ENCODE measurements at regions not wholly inside any gene's neighbourhood (a gene's known extent, or its start where the extent isn't known, plus 50 kb on each side); places are given as distances from the start of the nearest gene placed in this dataset.
"Not testable (repeated sequence)": the region's sequence is repeated elsewhere in the genome, so short reads cannot be mapped to it uniquely, and the experiment has no call there.

DNA sequence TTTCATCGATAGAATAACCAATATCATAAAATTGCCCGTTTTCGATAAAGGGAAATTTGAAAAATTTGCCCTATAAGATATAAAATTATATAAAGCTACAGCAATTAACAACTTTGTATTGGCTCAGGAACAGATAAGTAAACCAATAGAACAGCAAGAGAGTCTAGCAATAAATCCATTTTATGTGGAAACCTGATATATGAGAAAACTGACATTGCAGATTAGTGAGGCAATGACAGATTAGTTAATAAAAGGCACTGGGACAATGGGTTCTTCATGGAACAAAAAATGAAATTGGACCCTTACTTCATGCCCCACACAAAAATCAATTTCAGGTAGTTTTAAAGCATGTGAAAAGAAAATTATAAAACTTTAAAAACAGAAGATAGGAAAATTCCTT, 169.9 kb upstream of the ST6GALNAC5 start:
- no peak overlapping the region for H3K4me3 ChIP-seq (ENCODE audit: low read depth, low read length)
- no peaks in the 10 kb centered on the region for H3K4me1 ChIP-seq
- no peak for DNase-seq
- H3K36me3 ChIP-seq (ENCODE audit: control insufficient read depth, insufficient read depth, low read length) = no peaks in the 10 kb centered on the region
- ChIA-PET CTCF (no interaction called here), POLR2A (no interaction called here)
- Mint-ChIP-seq H3K4me1 (ENCODE audit: low read depth, unreplicated experiment) (no peaks in the 10 kb centered on the region), H3K27me3 (ENCODE audit: insufficient read depth, unreplicated experiment) (peaks cover 4% of the 10 kb centered on the region), H3K27ac (ENCODE audit: unreplicated experiment) (no peak overlapping the region), H3K9me3 (ENCODE audit: unreplicated experiment) (no peaks in the 10 kb centered on the region), H3K36me3 (ENCODE audit: insufficient read depth, unreplicated experiment) (no peaks in the 10 kb centered on the region), H3K4me3 (ENCODE audit: unreplicated experiment) (no peak overlapping the region)
- H3K9me3 ChIP-seq = no peaks in the 10 kb centered on the region
- BruUV-seq (replicated peaks) = no TSS peak
- TF ChIP-seq, protein P1, sequence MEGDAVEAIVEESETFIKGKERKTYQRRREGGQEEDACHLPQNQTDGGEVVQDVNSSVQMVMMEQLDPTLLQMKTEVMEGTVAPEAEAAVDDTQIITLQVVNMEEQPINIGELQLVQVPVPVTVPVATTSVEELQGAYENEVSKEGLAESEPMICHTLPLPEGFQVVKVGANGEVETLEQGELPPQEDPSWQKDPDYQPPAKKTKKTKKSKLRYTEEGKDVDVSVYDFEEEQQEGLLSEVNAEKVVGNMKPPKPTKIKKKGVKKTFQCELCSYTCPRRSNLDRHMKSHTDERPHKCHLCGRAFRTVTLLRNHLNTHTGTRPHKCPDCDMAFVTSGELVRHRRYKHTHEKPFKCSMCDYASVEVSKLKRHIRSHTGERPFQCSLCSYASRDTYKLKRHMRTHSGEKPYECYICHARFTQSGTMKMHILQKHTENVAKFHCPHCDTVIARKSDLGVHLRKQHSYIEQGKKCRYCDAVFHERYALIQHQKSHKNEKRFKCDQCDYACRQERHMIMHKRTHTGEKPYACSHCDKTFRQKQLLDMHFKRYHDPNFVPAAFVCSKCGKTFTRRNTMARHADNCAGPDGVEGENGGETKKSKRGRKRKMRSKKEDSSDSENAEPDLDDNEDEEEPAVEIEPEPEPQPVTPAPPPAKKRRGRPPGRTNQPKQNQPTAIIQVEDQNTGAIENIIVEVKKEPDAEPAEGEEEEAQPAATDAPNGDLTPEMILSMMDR (IDR thresholded peaks at IDR 0.05; ENCODE audit: insufficient read depth in 1 of 2, low read depth in 1 of 2, low read length in 1 of 2, severe bottlenecking in 1 of 2, unreplicated experiment in 1 of 2) = no peak
- no peaks in the 10 kb centered on the region for H3K27me3 ChIP-seq (replicated peaks; ENCODE audit: control insufficient read depth, insufficient read depth, low read length)
- intact Hi-C loops (cut with micrococcal nuclease; ENCODE audit: unreplicated experiment) = no loop called here

DNA sequence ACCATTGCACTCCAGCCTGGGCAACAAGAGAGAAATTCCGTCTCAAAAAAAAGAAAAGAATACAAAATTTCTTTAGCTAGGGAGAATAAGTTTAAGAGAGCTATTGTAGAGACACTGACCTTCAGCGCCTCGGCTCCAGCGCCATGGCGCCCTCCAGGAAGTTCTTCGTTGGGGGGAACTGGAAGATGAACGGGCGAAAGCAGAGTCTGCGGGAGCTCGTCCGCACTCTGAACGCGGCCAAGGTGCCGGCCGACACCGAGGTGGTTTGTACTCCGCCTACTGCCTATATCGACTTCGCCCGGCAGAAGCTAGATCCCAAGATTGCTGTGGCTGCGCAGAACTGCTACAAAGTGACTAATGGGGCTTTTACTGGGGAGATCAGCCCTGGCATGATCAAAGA, 167.6 kb upstream of the ST6GALNAC5 start:
- H3K36me3 Mint-ChIP-seq (ENCODE audit: insufficient read depth, unreplicated experiment); BruUV-seq (replicated peaks); DNase-seq; POLR2A ChIA-PET; H3K36me3 ChIP-seq (ENCODE audit: control insufficient read depth, insufficient read depth, low read length); H3K27ac Mint-ChIP-seq (ENCODE audit: unreplicated experiment); H3K4me1 Mint-ChIP-seq (ENCODE audit: low read depth, unreplicated experiment); H3K4me1 ChIP-seq; CTCF ChIA-PET; H3K9me3 ChIP-seq; H3K4me3 Mint-ChIP-seq (ENCODE audit: unreplicated experiment); H3K27me3 ChIP-seq (replicated peaks; ENCODE audit: control insufficient read depth, insufficient read depth, low read length); H3K9me3 Mint-ChIP-seq (ENCODE audit: unreplicated experiment); H3K4me3 ChIP-seq (ENCODE audit: low read depth, low read length); H3K27me3 Mint-ChIP-seq (ENCODE audit: insufficient read depth, unreplicated experiment): not testable (repeated sequence)
- intact Hi-C loops (cut with micrococcal nuclease; ENCODE audit: unreplicated experiment) = loop anchor here (2.0 kb wide), 1 partner anchor 151 kb away; no protein-coding TSS in a partner anchor

DNA sequence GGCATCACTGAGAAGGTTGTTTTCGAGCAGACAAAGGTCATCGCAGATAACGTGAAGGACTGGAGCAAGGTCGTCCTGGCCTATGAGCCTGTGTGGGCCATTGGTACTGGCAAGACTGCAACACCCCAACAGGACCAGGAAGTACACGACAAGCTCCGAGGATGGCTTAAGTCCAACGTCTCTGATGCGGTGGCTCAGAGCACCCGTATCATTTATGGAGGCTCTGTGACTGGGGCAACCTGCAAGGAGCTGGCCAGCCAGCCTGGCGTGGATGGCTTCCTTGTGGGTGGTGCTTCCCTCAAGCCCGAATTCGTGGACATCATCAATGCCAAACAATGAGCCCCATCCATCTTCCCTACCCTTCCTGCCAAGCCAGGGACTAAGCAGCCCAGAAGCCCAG, 167.1 kb upstream of the ST6GALNAC5 start:
- H3K27me3 ChIP-seq (replicated peaks; ENCODE audit: control insufficient read depth, insufficient read depth, low read length); H3K4me1 ChIP-seq; H3K36me3 ChIP-seq (ENCODE audit: control insufficient read depth, insufficient read depth, low read length); H3K9me3 Mint-ChIP-seq (ENCODE audit: unreplicated experiment); H3K36me3 Mint-ChIP-seq (ENCODE audit: insufficient read depth, unreplicated experiment); H3K27me3 Mint-ChIP-seq (ENCODE audit: insufficient read depth, unreplicated experiment); DNase-seq; H3K4me1 Mint-ChIP-seq (ENCODE audit: low read depth, unreplicated experiment); intact Hi-C loops (cut with micrococcal nuclease; ENCODE audit: unreplicated experiment); H3K4me3 Mint-ChIP-seq (ENCODE audit: unreplicated experiment); POLR2A ChIA-PET; H3K27ac Mint-ChIP-seq (ENCODE audit: unreplicated experiment); H3K4me3 ChIP-seq (ENCODE audit: low read depth, low read length); BruUV-seq (replicated peaks); H3K9me3 ChIP-seq; CTCF ChIA-PET: not testable (repeated sequence)

DNA sequence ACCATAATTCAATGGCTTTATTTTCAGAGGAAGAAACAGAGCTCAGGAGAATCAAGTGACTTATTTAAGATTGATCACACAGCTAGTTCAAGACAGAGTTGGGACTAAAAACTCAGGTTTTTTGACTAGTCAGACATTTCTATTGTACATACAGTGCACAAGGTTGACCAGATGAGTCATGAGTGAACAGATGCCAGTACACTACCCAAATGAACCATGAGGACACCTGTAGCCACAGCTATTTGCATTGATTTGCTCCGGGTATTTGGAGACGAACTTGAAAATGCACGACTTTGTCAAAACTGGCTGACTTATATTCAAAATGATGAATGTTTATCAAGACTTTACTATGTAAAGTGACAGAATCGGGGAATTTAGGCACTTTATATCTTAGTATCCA, 161.7 kb upstream of the ST6GALNAC5 start:
- no peaks in the 10 kb centered on the region for H3K4me1 ChIP-seq
- no peaks in the 10 kb centered on the region for H3K9me3 Mint-ChIP-seq (ENCODE audit: unreplicated experiment)
- H3K4me3 Mint-ChIP-seq (ENCODE audit: unreplicated experiment) = no peak overlapping the region
- no peaks in the 10 kb centered on the region for H3K9me3 ChIP-seq
- H3K27ac Mint-ChIP-seq (ENCODE audit: unreplicated experiment) = no peak overlapping the region
- ChIA-PET CTCF (no interaction called here), POLR2A (no interaction called here)
- H3K4me1 Mint-ChIP-seq (ENCODE audit: low read depth, unreplicated experiment) = no peaks in the 10 kb centered on the region
- H3K27me3 Mint-ChIP-seq (ENCODE audit: insufficient read depth, unreplicated experiment) = peaks cover 4% of the 10 kb centered on the region
- TF ChIP-seq, protein P1 (IDR thresholded peaks at IDR 0.05; ENCODE audit: insufficient read depth in 1 of 2, low read depth in 1 of 2, low read length in 1 of 2, severe bottlenecking in 1 of 2, unreplicated experiment in 1 of 2) = no peak
- no peaks in the 10 kb centered on the region for H3K36me3 Mint-ChIP-seq (ENCODE audit: insufficient read depth, unreplicated experiment)
- H3K4me3 ChIP-seq (ENCODE audit: low read depth, low read length) = no peak overlapping the region
- intact Hi-C loops (cut with micrococcal nuclease; ENCODE audit: unreplicated experiment) = no loop called here
- H3K27me3 ChIP-seq (replicated peaks; ENCODE audit: control insufficient read depth, insufficient read depth, low read length) = no peaks in the 10 kb centered on the region
- H3K36me3 ChIP-seq (ENCODE audit: control insufficient read depth, insufficient read depth, low read length) = no peaks in the 10 kb centered on the region
- no peak for DNase-seq
- no TSS peak for BruUV-seq (replicated peaks)
